OCI-LY3 (cell line): ENCODE measurements at regions not wholly inside any gene's neighbourhood (a gene's known extent, or its start where the extent isn't known, plus 50 kb on each side); places are given as distances from the start of the nearest gene placed in this dataset.
"Not testable (repeated sequence)": the region's sequence is repeated elsewhere in the genome, so short reads cannot be mapped to it uniquely, and the experiment has no call there.

Experiments used
- H2AFZ ChIP-seq: fragments of 200-600, 300-600 bp; shearing (Covaris generic); 2 replicates; pipeline ENCODE4 v1.6.0; 2014; ENCODE audit warnings: antibody characterized with exemption, low read depth, low read length
- H3K27ac ChIP-seq: fragments of 200-600, 300-600 bp; sonication (generic); 2 replicates; pipeline ENCODE4 v1.5.1; 2014; ENCODE audit warnings: mild to moderate bottlenecking, low read length, moderate library complexity, mixed read lengths
- H3K27me3 ChIP-seq: fragments of 200-600, 300-600 bp; sonication (generic); 2 replicates; pipeline ENCODE4 v1.6.1; 2014; ENCODE audit warnings: low read depth, low read length, mixed read lengths
- H3K36me3 ChIP-seq: fragments of 200-600, 300-600 bp; sonication (generic); replicated peaks from 2 replicates; pipeline ENCODE3; 2014; ENCODE audit warnings: low read depth, low read length, mixed read lengths
- H3K4me1 ChIP-seq: fragments of 300-600, 200-600 bp; sonication (generic); 2 replicates; pipeline ENCODE4 v1.6.1; 2014; ENCODE audit warnings: low read length, mixed read lengths
- H3K4me2 ChIP-seq: fragments of 200-600, 300-600 bp; sonication (generic); 2 replicates; pipeline ENCODE4 v1.6.1; 2014; ENCODE audit warnings: low read length, mixed read lengths
- H3K4me3 ChIP-seq: fragments of 300-600, 200-600 bp; sonication (generic); 2 replicates; pipeline ENCODE4 v1.5.1; 2014; ENCODE audit warnings: antibody characterized with exemption, mild to moderate bottlenecking, low read length, moderate library complexity
- H3K79me2 ChIP-seq: fragments of 300-600, 200-600 bp; shearing (Covaris generic); 2 replicates; pipeline ENCODE4 v1.6.1; 2014; ENCODE audit warnings: mild to moderate bottlenecking, low read length, mixed read lengths
- H3K9ac ChIP-seq: fragments of 300-600, 200-600 bp; shearing (Covaris generic); 2 replicates; pipeline ENCODE4 v1.6.0; 2014; ENCODE audit warnings: mild to moderate bottlenecking, low read length, moderate library complexity
- H3K9me3 ChIP-seq: fragments of 200-600, 300-600 bp; shearing (Covaris generic); 2 replicates; pipeline ENCODE4 v1.6.1; 2014; ENCODE audit warnings: low read length, mixed read lengths; ENCODE audit not compliant: insufficient read depth
- H4K20me1 ChIP-seq: fragments of 200-600, 300-600 bp; sonication (generic); 2 replicates; pipeline ENCODE4 v1.6.1; 2016; ENCODE audit warnings: low read length, mixed read lengths; ENCODE audit not compliant: insufficient read depth
- EZH2phosphoT487 ChIP-seq: fragments of 200-600 bp; shearing (Covaris generic); IDR thresholded peaks from 2 replicates; pipeline ENCODE4 v1.6.1; 2018; ENCODE audit warnings: antibody characterized with exemption, mixed run types, low read depth
- TF ChIP-seq, protein P1 (sequence below): fragments of 200-600, 300-600 bp; sonication (generic); IDR thresholded peaks from 2 replicates; pipeline ENCODE4 v1.5.1; 2014; ENCODE audit warnings: antibody characterized with exemption, low read length, low read depth

DNA sequence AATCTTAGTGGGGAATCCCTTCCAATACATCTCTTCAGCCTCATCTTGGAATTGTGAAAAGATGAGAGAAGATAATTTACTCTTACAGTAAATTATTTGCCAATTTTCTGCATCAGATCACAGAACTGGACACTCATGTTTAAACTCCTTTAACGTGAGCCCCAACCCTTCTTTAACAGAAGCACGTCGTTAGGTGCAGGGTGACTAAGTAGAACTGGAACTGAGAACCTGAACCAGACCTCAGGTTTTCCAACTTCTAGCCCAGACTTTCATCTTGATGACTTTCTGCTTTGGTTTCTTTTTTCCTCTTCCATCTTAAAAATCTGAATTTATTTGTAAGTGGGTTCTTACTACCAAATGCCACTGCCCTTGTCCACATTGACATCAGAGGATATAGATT, 57.2 kb upstream of the LYZL2 start:
- H3K27ac ChIP-seq, result no peak overlapping the region
- H4K20me1 ChIP-seq, result no peaks in the 10 kb centered on the region
- H3K4me3 ChIP-seq, result peak overlapping the region; percentile 25; the same call in 1 of the 2 replicates
- peaks cover 17% of the 10 kb centered on the region for H3K27me3 ChIP-seq
- H3K9me3 ChIP-seq, result no peaks in the 10 kb centered on the region
- no peak for TF ChIP-seq EZH2phosphoT487
- TF ChIP-seq, protein P1, sequence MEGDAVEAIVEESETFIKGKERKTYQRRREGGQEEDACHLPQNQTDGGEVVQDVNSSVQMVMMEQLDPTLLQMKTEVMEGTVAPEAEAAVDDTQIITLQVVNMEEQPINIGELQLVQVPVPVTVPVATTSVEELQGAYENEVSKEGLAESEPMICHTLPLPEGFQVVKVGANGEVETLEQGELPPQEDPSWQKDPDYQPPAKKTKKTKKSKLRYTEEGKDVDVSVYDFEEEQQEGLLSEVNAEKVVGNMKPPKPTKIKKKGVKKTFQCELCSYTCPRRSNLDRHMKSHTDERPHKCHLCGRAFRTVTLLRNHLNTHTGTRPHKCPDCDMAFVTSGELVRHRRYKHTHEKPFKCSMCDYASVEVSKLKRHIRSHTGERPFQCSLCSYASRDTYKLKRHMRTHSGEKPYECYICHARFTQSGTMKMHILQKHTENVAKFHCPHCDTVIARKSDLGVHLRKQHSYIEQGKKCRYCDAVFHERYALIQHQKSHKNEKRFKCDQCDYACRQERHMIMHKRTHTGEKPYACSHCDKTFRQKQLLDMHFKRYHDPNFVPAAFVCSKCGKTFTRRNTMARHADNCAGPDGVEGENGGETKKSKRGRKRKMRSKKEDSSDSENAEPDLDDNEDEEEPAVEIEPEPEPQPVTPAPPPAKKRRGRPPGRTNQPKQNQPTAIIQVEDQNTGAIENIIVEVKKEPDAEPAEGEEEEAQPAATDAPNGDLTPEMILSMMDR, result no peak
- H3K4me1 ChIP-seq, result peaks cover 15% of the 10 kb centered on the region
- H3K36me3 ChIP-seq, result no peaks in the 10 kb centered on the region
- H3K4me2 ChIP-seq, result peak overlapping the region; percentile 49
- no peak overlapping the region for H3K9ac ChIP-seq
- no peak overlapping the region for H2AFZ ChIP-seq
- H3K79me2 ChIP-seq, result no peaks in the 10 kb centered on the region

DNA sequence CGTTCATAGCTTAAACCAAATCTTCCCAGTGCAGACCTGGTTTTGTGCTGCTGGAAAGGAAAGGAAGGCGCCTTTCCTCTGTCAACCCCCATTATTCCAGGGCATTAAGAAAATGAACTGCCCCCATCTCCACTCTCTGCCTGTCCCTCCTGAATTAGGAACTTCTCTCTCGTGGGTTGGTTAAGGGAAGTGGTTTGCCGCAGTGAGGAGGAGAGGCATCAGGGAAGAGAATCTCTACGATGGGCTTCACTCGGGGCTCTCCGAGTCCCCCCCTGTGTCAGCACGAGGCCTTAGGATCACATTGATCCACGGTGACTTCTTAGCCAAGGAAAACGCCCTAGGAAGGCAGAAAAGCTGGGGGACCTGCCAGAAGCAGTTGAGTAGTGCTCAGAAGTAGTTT, 53.9 kb upstream of the LYZL2 start:
- no peak overlapping the region for H3K4me2 ChIP-seq
- no peaks in the 10 kb centered on the region for H4K20me1 ChIP-seq
- H3K27me3 ChIP-seq, result peaks cover 45% of the 10 kb centered on the region
- no peak overlapping the region for H3K4me3 ChIP-seq
- H3K27ac ChIP-seq, result no peak overlapping the region
- TF ChIP-seq, protein P1, result no peak
- TF ChIP-seq EZH2phosphoT487, result no peak
- H3K9me3 ChIP-seq, result no peaks in the 10 kb centered on the region
- H3K9ac ChIP-seq, result no peak overlapping the region
- H3K79me2 ChIP-seq, result no peaks in the 10 kb centered on the region
- H3K4me1 ChIP-seq, result peaks cover 15% of the 10 kb centered on the region
- H2AFZ ChIP-seq, result no peak overlapping the region
- H3K36me3 ChIP-seq, result no peaks in the 10 kb centered on the region

DNA sequence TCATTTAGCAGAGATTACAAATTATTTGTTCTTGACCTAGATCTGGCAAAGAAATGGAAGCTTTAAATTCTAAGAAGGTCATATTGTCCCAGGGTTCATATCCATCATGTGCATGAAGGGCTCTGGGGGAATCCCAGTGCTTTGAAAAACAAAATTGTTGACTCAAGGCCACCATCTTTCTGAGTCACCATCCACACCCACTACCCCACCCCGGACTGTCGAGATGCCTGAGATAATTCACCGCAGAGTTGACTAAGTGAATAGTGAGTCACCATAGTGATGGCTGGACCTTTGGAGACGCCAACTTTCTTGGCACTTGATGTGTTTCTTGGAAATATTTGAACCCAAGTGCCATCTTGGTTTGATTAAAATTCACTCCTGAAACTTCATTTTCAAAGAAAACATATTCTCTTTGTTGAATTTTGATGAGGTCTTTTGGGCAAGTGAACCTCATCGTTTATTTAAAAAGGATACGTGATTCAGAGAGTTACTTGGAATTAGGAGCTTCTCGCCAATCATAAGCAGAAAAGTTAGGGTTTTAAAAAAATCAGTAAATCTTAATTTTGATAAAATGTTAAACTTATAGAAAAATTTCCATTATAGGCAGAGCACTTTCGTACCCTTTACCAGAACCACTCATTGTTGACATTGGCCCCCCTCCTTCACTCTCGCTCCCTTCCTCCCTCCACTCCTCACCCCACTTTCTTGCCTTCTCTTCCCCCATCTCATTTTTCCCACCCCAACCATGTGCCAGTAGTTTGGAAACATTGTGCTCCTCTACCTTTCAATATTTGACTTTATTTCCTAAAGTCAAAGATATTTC, 53.0 kb upstream of the LYZL2 start:
- not testable (repeated sequence) for H3K9ac ChIP-seq, H4K20me1 ChIP-seq, H2AFZ ChIP-seq, H3K79me2 ChIP-seq, H3K9me3 ChIP-seq, H3K27ac ChIP-seq, H3K4me2 ChIP-seq, H3K36me3 ChIP-seq, H3K4me3 ChIP-seq
- peaks cover 45% of the 10 kb centered on the region for H3K27me3 ChIP-seq
- H3K4me1 ChIP-seq, result peaks cover 15% of the 10 kb centered on the region

DNA sequence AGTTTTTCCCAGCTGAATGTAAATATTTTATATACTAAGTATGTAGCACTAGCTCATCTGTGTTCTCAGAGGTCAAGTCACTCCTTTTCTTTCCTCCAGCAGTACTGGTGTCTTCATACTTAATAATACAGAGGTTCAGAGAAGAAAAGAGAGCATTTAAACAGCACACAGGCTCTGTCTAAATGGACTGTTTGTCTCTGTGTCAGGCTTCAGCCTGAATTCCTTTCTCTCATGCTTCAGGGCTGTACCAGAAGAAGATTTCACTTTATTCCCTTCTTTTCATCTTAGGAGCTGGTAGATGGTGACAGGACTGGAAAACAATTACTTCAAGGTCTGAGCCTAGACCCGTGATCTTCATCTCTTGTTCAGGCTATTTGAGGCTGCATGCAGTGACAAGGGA, 51.4 kb upstream of the LYZL2 start:
- H3K4me3 ChIP-seq, result no peak overlapping the region
- H3K9me3 ChIP-seq, result no peaks in the 10 kb centered on the region
- H2AFZ ChIP-seq, result no peak overlapping the region
- H3K9ac ChIP-seq, result no peak overlapping the region
- no peak overlapping the region for H3K27ac ChIP-seq
- no peak overlapping the region for H3K4me2 ChIP-seq
- no peaks in the 10 kb centered on the region for H4K20me1 ChIP-seq
- peaks cover 43% of the 10 kb centered on the region for H3K27me3 ChIP-seq
- H3K36me3 ChIP-seq, result no peaks in the 10 kb centered on the region
- H3K79me2 ChIP-seq, result no peaks in the 10 kb centered on the region
- TF ChIP-seq, protein P1, result no peak
- no peak for TF ChIP-seq EZH2phosphoT487
- peaks cover 6% of the 10 kb centered on the region for H3K4me1 ChIP-seq
